Neutrophil (primary cell): ENCODE measurements at regions not wholly inside any gene's neighbourhood (a gene's known extent, or its start where the extent isn't known, plus 50 kb on each side); places are given as distances from the start of the nearest gene placed in this dataset.

ENCODE experiments used
- H3K27ac ChIP-seq: fragments of 200-600 bp; sonication (generic); 2 replicates; pipeline ENCODE4 v1.5.1; 2016; ENCODE audit warnings: mild to moderate bottlenecking, moderate library complexity
- H3K27me3 ChIP-seq: fragments of 200-600 bp; sonication (generic); 2 replicates; pipeline ENCODE4 v1.6.0; 2016; ENCODE audit warnings: mild to moderate bottlenecking
- H3K36me3 ChIP-seq: fragments of 200-600 bp; sonication (generic); 2 replicates; pipeline ENCODE4 v1.5.1; 2017
- H3K4me1 ChIP-seq, 2 experiments: fragments of 200-600 bp in 1 of 2; sonication (generic) in 1 of 2; 1 replicate in 1 of 2; 2 replicates in 1 of 2; pipeline versions ENCODE4 v1.5.1 to v1.6.1; 2013 to 2016; ENCODE audit warnings: low read depth in 1 of 2, low read length in 1 of 2, mild to moderate bottlenecking in 1 of 2, moderate library complexity in 1 of 2; ENCODE audit not compliant: control insufficient read depth in 1 of 2, insufficient read depth in 1 of 2
- H3K4me3 ChIP-seq, 2 experiments: fragments of 200-600 bp in 1 of 2; sonication (generic) in 1 of 2; 1 replicate in 1 of 2; 2 replicates in 1 of 2; pipeline ENCODE4 v1.5.1; 2013 to 2016; ENCODE audit warnings: low read depth in 1 of 2, low read length in 1 of 2, mild to moderate bottlenecking in 1 of 2, moderate library complexity in 1 of 2
- H3K9me3 ChIP-seq: fragments of 200-600 bp; sonication (generic); 2 replicates; pipeline ENCODE4 v1.5.1; 2016
- TF ChIP-seq, protein P1 (sequence below): fragments of 200-600 bp; sonication (generic); IDR thresholded peaks from 2 replicates; pipeline ENCODE4 v1.5.1; 2016; ENCODE audit warnings: antibody characterized with exemption

DNA sequence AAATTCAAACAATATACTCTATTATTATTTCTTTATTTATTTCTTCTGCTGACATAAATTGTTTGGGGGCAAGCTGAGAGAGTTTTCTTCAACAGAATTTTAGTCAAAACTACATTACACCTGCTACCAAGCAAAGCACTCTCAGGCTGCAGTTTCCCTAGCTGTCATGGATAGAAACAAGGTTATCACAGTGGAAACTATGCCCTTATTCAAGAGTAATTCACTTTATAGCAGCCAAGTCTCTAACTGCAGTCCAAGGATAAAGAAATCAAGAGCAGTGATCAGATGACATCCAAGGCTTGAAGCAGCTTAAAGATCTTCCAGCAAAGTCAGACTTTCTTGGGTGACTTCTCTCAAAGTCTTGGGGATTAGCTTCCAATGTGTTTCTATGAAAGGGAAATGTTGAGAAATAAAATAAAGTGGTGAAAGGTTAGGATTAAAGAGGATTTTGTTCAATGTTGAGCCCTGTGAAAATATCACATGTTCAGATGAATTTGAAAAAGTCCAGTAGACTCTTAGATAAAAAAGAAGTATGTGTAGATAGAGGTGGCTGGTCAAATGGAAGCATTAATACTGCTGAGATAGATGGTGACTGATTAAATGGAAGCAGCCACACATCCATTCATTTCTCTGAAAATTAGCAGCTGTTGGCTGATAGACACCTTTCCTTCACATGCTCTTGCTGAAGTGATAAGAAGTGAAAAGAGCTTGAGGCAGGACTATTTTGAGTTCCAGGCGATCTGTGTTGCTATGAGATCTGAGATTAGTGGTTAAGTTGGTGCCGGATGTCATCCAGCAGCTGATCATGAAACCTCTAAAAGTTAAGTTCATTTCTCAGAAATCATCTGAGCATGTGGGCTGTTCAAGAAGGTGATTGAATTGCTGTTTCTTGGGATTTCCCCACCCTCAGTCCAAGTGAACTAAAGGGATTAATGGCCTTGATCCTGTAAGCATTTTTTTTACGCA, 257.8 kb upstream of the BTG1 start:
- no peaks in the 10 kb centered on the region for H3K9me3 ChIP-seq
- H3K36me3 ChIP-seq: no peaks in the 10 kb centered on the region
- TF ChIP-seq, protein P1, sequence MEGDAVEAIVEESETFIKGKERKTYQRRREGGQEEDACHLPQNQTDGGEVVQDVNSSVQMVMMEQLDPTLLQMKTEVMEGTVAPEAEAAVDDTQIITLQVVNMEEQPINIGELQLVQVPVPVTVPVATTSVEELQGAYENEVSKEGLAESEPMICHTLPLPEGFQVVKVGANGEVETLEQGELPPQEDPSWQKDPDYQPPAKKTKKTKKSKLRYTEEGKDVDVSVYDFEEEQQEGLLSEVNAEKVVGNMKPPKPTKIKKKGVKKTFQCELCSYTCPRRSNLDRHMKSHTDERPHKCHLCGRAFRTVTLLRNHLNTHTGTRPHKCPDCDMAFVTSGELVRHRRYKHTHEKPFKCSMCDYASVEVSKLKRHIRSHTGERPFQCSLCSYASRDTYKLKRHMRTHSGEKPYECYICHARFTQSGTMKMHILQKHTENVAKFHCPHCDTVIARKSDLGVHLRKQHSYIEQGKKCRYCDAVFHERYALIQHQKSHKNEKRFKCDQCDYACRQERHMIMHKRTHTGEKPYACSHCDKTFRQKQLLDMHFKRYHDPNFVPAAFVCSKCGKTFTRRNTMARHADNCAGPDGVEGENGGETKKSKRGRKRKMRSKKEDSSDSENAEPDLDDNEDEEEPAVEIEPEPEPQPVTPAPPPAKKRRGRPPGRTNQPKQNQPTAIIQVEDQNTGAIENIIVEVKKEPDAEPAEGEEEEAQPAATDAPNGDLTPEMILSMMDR: no peak
- no peaks in the 10 kb centered on the region for H3K4me1 ChIP-seq
- peaks cover 17% of the 10 kb centered on the region for H3K27me3 ChIP-seq
- no peak overlapping the region for H3K27ac ChIP-seq
- no peak overlapping the region for H3K4me3 ChIP-seq

DNA sequence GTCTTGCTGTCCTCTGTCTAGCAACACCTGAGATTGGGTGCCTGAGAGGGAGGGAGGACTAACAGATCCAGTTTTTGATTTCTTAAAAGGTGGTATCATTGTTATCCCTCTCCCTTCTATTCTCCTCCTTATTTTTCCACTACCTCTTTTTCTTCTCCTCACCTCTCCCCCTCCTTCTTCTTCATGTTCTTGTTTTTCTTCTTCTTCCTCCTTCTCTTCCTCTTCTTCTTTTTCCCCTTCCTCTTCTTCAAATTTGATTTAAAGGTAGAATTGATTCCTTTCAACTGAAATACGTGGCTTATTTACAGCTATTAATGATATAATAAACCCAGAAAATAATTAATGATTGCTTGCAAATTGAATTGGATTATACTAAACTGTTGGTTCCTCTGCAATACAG, 256.8 kb upstream of the BTG1 start:
- Histone ChIP-seq H3K27ac (no peak overlapping the region), H3K9me3 (no peaks in the 10 kb centered on the region), H3K27me3 (peaks cover 17% of the 10 kb centered on the region), H3K4me3 (no peak overlapping the region), H3K36me3 (no peaks in the 10 kb centered on the region), H3K4me1 (no peaks in the 10 kb centered on the region)
- TF ChIP-seq, protein P1: no peak

DNA sequence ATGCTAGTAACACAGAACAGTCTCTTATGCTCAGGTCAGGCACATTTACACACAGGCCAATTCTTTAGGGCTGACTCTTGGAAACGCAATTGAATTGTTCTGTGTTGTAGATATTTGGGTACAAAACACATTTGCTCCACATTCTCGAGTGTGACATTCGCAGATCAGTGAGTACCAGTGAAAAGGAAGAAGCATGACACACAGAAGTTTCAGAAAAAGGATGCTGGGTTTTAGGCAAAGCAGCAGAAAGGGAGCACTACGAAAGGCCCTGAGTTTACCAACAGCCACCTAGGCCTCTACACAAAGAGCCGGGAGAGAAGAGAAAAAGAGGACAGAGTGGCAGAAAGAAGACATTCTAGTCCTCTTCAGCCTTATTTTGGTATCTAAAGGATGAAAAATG, 254.4 kb upstream of the BTG1 start:
- Histone ChIP-seq H3K27ac (no peak overlapping the region), H3K27me3 (peaks cover 17% of the 10 kb centered on the region), H3K4me3 (no peak overlapping the region), H3K9me3 (no peaks in the 10 kb centered on the region), H3K36me3 (no peaks in the 10 kb centered on the region), H3K4me1 (no peaks in the 10 kb centered on the region)
- TF ChIP-seq, protein P1: no peak

DNA sequence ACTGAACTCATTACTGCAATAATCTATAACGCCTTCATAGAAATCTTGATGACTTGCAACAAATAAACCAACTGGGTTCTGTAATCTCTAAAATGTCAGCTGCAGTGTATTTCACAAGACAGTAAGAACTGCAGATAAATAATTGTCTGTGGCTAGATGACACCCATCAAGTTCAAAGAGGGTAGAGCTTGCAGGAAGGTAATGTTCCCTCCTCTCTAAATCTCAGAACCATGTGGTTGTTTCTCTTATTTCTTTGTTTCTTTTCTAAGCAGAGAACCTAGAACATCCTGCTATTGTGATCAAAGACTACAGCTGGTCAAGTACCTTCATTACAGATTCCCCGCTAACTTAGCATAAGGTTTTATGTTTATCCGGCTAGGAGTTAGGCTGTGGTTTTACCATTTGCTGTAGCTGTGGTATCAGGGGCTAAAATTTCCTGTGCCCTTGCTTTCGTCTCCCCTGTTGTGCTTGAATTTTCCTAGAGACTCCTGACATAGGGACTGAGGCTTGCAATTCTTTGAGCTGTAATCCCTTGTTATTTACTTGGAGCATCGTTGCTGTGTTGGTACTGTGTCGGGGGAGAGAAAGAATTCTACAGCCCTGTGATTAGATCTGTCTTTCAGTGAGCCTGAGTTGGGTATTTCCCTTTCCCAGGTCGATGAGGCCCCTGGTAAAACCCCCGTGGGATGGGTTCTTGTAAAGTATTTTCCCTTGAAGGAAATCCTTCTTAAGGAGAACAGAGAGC, 253.1 kb upstream of the BTG1 start:
- no peaks in the 10 kb centered on the region for H3K9me3 ChIP-seq
- no peaks in the 10 kb centered on the region for H3K36me3 ChIP-seq
- TF ChIP-seq, protein P1: no peak
- H3K27me3 ChIP-seq: peaks cover 11% of the 10 kb centered on the region
- H3K4me3 ChIP-seq: no peak overlapping the region
- no peak overlapping the region for H3K27ac ChIP-seq
- H3K4me1 ChIP-seq: no peaks in the 10 kb centered on the region

DNA sequence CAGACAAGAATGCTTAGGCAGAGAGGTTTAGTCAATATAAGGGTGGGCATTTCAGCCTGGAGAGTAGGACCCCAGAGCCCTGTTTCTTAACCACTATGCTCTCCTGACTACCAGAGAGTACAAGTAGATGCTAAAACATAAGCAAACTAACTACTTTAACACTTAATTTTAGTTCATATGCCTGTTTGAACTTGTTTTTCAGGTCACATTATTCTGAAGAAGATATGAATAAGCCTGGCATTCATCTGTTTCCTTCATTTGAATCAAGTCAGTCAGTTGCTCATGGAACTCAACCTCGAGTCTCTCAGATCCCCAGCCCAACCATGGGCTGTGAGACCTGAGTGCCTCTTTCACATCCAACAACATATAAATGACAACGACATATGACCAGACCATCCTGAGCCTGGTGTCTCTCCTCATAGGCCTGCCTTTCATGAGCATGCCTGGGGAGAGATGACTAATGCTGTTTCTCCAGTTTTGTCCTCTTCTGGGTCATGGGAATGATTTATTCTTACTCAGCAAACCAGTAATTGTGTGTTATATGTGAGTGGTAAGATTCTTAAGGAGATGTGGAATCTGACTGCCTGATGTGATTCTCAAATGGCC, 251.1 kb upstream of the BTG1 start:
- TF ChIP-seq, protein P1: no peak
- H3K4me1 ChIP-seq: no peaks in the 10 kb centered on the region
- H3K9me3 ChIP-seq: no peaks in the 10 kb centered on the region
- H3K27ac ChIP-seq: no peak overlapping the region
- no peaks in the 10 kb centered on the region for H3K27me3 ChIP-seq
- no peaks in the 10 kb centered on the region for H3K36me3 ChIP-seq
- no peak overlapping the region for H3K4me3 ChIP-seq
